AG04450 (cell line): ENCODE measurements at regions not wholly inside any gene's neighbourhood (a gene's known extent, or its start where the extent isn't known, plus 50 kb on each side); places are given as distances from the start of the nearest gene placed in this dataset.
"Not testable (repeated sequence)": the region's sequence is repeated elsewhere in the genome, so short reads cannot be mapped to it uniquely, and the experiment has no call there.

Source experiments
- CTCF ChIA-PET: fragments of 300-600, 350-600 bp; formaldehyde crosslinking; extraction: SDS; loops from one replicate; lab custom pipeline; 2022; ENCODE audit warnings: antibody characterized with exemption, inconsistent platforms; lab: Charles Lee
- POLR2A ChIA-PET: fragments of 350-600 bp; formaldehyde crosslinking; extraction: SDS; loops from one replicate; lab custom pipeline; 2021; ENCODE audit warnings: antibody characterized with exemption, inconsistent platforms; lab: Yijun Ruan, JAX
- DNase-seq: peaks from one replicate; pipeline ENCODE4 v3.0.0-alpha.2; 2011; ENCODE audit warnings: low read depth, low spot score
- H3K27ac ChIP-seq: one replicate; pipeline ENCODE4 v1.5.1; 2012; ENCODE audit warnings: low read depth, low read length, control low read depth
- H3K27me3 ChIP-seq: one replicate; pipeline ENCODE4 v1.6.0; 2012; ENCODE audit warnings: low read length; ENCODE audit not compliant: control insufficient read depth, insufficient read depth
- H3K4me3 ChIP-seq: 2 replicates; pipeline ENCODE4 v1.5.1; 2011; ENCODE audit warnings: mild to moderate bottlenecking, low read depth, low read length, control low read depth
- H3K9me3 ChIP-seq: 2 replicates; pipeline ENCODE4 v1.5.1; 2012; ENCODE audit warnings: low read length; ENCODE audit not compliant: control insufficient read depth, insufficient read depth
- TF ChIP-seq, protein P1 (sequence below): IDR thresholded peaks from 2 replicates; pipeline ENCODE4 v1.5.1; 2011; ENCODE audit warnings: low read depth, low read length, control low read depth, inconsistent platforms

- no peak overlapping the region for H3K27ac ChIP-seq
- DNase-seq = no peak
- H3K4me3 ChIP-seq = no peak overlapping the region
- ChIA-PET POLR2A (no interaction called here), CTCF (no interaction called here)
- TF ChIP-seq, protein P1, sequence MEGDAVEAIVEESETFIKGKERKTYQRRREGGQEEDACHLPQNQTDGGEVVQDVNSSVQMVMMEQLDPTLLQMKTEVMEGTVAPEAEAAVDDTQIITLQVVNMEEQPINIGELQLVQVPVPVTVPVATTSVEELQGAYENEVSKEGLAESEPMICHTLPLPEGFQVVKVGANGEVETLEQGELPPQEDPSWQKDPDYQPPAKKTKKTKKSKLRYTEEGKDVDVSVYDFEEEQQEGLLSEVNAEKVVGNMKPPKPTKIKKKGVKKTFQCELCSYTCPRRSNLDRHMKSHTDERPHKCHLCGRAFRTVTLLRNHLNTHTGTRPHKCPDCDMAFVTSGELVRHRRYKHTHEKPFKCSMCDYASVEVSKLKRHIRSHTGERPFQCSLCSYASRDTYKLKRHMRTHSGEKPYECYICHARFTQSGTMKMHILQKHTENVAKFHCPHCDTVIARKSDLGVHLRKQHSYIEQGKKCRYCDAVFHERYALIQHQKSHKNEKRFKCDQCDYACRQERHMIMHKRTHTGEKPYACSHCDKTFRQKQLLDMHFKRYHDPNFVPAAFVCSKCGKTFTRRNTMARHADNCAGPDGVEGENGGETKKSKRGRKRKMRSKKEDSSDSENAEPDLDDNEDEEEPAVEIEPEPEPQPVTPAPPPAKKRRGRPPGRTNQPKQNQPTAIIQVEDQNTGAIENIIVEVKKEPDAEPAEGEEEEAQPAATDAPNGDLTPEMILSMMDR = no peak
- H3K9me3 ChIP-seq = no peaks in the 10 kb centered on the region
- H3K27me3 ChIP-seq = peaks cover 5% of the 10 kb centered on the region
Measured at GRCh38 chr2:101580528-101580927, 105.6 kb upstream of the RFX8 start.

- TF ChIP-seq, protein P1 = no peak
- Histone ChIP-seq H3K4me3 (no peak overlapping the region), H3K9me3 (no peaks in the 10 kb centered on the region), H3K27ac (no peak overlapping the region), H3K27me3 (peaks cover 8% of the 10 kb centered on the region)
- POLR2A ChIA-PET = no interaction called here
- CTCF ChIA-PET = no interaction called here
- no peak for DNase-seq
Measured at GRCh38 chr2:101578671-101579070, 103.8 kb upstream of the RFX8 start.

- CTCF ChIA-PET, H3K27ac ChIP-seq, H3K4me3 ChIP-seq, POLR2A ChIA-PET, DNase-seq, H3K9me3 ChIP-seq, H3K27me3 ChIP-seq: not testable (repeated sequence)
Measured at GRCh38 chr2:101578135-101578534, 103.2 kb upstream of the RFX8 start.

GRCh38 chr2:101577173-101577572, 102.3 kb upstream of the RFX8 start:
- TF ChIP-seq, protein P1 = no peak
- no peak overlapping the region for H3K27ac ChIP-seq
- H3K9me3 ChIP-seq = no peaks in the 10 kb centered on the region; the same call in 1 of the 2 replicates
- peaks cover 8% of the 10 kb centered on the region for H3K27me3 ChIP-seq
- H3K4me3 ChIP-seq = no peak overlapping the region
- no peak for DNase-seq
- POLR2A ChIA-PET = no interaction called here
- CTCF ChIA-PET = no interaction called here

- no peak overlapping the region for H3K27ac ChIP-seq
- POLR2A ChIA-PET = no interaction called here
- CTCF ChIA-PET = no interaction called here
Measured at GRCh38 chr2:101574622-101575021, 99.7 kb upstream of the RFX8 start.

More at GRCh38 chr2:101574622-101575021, 99.7 kb upstream of the RFX8 start:
- DNase-seq = no peak
- Histone ChIP-seq H3K4me3 (no peak overlapping the region), H3K9me3 (no peaks in the 10 kb centered on the region; the same call in 1 of the 2 replicates), H3K27me3 (peaks cover 8% of the 10 kb centered on the region)
- TF ChIP-seq, protein P1 = no peak
